HL-60 (cell line): ENCODE measurements at regions not wholly inside any gene's neighbourhood (a gene's known extent, or its start where the extent isn't known, plus 50 kb on each side); places are given as distances from the start of the nearest gene placed in this dataset.

ENCODE experiments used
- DNase-seq, 2 experiments: peaks; one replicate each; pipeline ENCODE4 v3.0.0-alpha.2; 2010 to 2020; ENCODE audit warnings: low read depth in 1 of 2, low spot score in 1 of 2
- H3K27ac ChIP-seq: fragments of 250-450 bp; sonication (Bioruptor Pico); replicated peaks from 2 replicates; pipeline ENCODE4 v1.5.1; 2020; ENCODE audit warnings: mild to moderate bottlenecking, moderate library complexity
- H3K27me3 ChIP-seq: fragments of 250-450 bp; sonication (Bioruptor Pico); 2 replicates; pipeline ENCODE4 v1.5.1; 2021; ENCODE audit warnings: mild to moderate bottlenecking, moderate library complexity; ENCODE audit not compliant: insufficient read depth, poor library complexity, severe bottlenecking
- H3K4me3 ChIP-seq: replicated peaks from 2 replicates; pipeline ENCODE4 v1.5.1; 2011; ENCODE audit warnings: mild to moderate bottlenecking, control low read depth, low read length; ENCODE audit not compliant: insufficient read depth
- CTCF ChIP-seq: IDR thresholded peaks from one replicate; pipeline ENCODE4 v1.5.1; 2011; ENCODE audit warnings: low read length, control low read depth, inconsistent platforms; ENCODE audit not compliant: insufficient read depth
- GABPA ChIP-seq: IDR thresholded peaks from 2 replicates; pipeline ENCODE4 v1.6.1; 2012; ENCODE audit warnings: low read depth
- POLR2AphosphoS5 ChIP-seq: IDR thresholded peaks from 2 replicates; pipeline ENCODE4 v1.6.1; 2012; ENCODE audit warnings: low read depth
- REST ChIP-seq: IDR thresholded peaks from 2 replicates; pipeline ENCODE4 v1.6.1; 2012; ENCODE audit warnings: low read depth; ENCODE audit not compliant: insufficient replicate concordance
- SPI1 ChIP-seq: IDR thresholded peaks from 2 replicates; pipeline ENCODE4 v1.6.1; 2012; ENCODE audit warnings: low read depth, mild to moderate bottlenecking, borderline replicate concordance

GRCh38 chr1:4944072-4944471 lies 289.7 kb downstream of the AJAP1 start:
- no peak overlapping the region for H3K27ac ChIP-seq
- no peak for DNase-seq
- no peak for TF ChIP-seq GABPA
- TF ChIP-seq SPI1: no peak
- no peak for TF ChIP-seq POLR2AphosphoS5
- no peak for TF ChIP-seq CTCF
- TF ChIP-seq REST: no peak
- no peak overlapping the region for H3K4me3 ChIP-seq
- H3K27me3 ChIP-seq: no peaks in the 10 kb centered on the region

- no peak overlapping the region for H3K4me3 ChIP-seq
- TF ChIP-seq CTCF: no peak
- TF ChIP-seq GABPA: no peak
- no peak for TF ChIP-seq SPI1
- no peak for TF ChIP-seq REST
- DNase-seq: no peak
- H3K27me3 ChIP-seq: no peaks in the 10 kb centered on the region
- no peak overlapping the region for H3K27ac ChIP-seq
Measured at GRCh38 chr1:4939266-4939665, 284.9 kb downstream of the AJAP1 start.

GRCh38 chr1:4937876-4938534 lies 283.6 kb downstream of the AJAP1 start:
- H3K27me3 ChIP-seq: no peaks in the 10 kb centered on the region
- no peak overlapping the region for H3K4me3 ChIP-seq
- no peak for TF ChIP-seq CTCF
- no peak for TF ChIP-seq REST
- no peak for TF ChIP-seq POLR2AphosphoS5
- no peak for TF ChIP-seq SPI1
- TF ChIP-seq GABPA: no peak
- H3K27ac ChIP-seq: no peak overlapping the region
- no peak for DNase-seq
